ENCODE measurements at regions not wholly inside any gene's neighbourhood (a gene's known extent, or its start where the extent isn't known, plus 50 kb on each side); places are given as distances from the start of the nearest gene placed in this dataset.

DNA sequence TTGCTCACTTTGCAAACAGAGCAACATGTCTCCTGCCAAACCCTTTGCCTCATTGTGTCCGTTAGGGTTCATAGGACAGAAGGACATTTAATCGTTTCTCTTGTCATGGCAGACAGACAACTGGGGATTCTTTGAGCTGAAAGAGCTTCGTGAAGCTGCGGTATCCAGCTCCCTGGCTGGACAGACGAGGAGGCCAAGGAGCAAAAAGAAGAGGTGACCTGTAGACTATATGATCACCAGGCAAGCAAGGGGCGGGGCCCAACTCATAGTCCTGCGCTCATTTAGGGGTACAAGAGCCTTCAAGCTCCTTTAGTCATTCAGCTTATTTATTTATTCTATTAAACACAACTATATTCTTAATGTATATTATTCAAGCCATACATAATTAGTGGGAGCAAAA lies 66.8 kb upstream of the VRK1 start:
- Mint-ChIP-seq H3K27ac (no peak overlapping the region), H3K9me3 (no peaks in the 10 kb centered on the region), H3K4me1 (no peaks in the 10 kb centered on the region), H3K4me3 (no peak overlapping the region), H3K27me3 (ENCODE audit: insufficient read depth, low read depth, poor library complexity) (peaks cover 2% of the 10 kb centered on the region), H3K36me3 (ENCODE audit: low read depth) (no peaks in the 10 kb centered on the region)
- Histone ChIP-seq H3K4me2 (no peak overlapping the region), H4K20me1 (replicated peaks; ENCODE audit: insufficient read depth) (no peaks in the 10 kb centered on the region), H3K36me3 (ENCODE audit: insufficient read depth) (no peaks in the 10 kb centered on the region), H3K79me2 (replicated peaks; ENCODE audit: insufficient read depth) (no peaks in the 10 kb centered on the region), H3K27me3 (ENCODE audit: insufficient read depth) (no peaks in the 10 kb centered on the region), H3K9me2 (ENCODE audit: insufficient read depth) (no peaks in the 10 kb centered on the region), H3F3A (replicated peaks; ENCODE audit: low read depth) (no peaks in the 10 kb centered on the region), H3K4me1 (ENCODE audit: insufficient read depth) (no peaks in the 10 kb centered on the region), H2AFZ (0 out of 2 replicates have a peak overlapping the region, but pooled peaks have one; percentile 32), H3K27ac (ENCODE audit: low read depth) (no peak overlapping the region), H3K4me3 (no peak overlapping the region)
- DNase-seq (ENCODE audit: low spot score) (no peak), ATAC-seq (no peak)
- TF ChIP-seq, protein P1, sequence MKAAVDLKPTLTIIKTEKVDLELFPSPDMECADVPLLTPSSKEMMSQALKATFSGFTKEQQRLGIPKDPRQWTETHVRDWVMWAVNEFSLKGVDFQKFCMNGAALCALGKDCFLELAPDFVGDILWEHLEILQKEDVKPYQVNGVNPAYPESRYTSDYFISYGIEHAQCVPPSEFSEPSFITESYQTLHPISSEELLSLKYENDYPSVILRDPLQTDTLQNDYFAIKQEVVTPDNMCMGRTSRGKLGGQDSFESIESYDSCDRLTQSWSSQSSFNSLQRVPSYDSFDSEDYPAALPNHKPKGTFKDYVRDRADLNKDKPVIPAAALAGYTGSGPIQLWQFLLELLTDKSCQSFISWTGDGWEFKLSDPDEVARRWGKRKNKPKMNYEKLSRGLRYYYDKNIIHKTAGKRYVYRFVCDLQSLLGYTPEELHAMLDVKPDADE (IDR thresholded peaks at IDR 0.05): no peak
- TF ChIP-seq, protein P2, sequence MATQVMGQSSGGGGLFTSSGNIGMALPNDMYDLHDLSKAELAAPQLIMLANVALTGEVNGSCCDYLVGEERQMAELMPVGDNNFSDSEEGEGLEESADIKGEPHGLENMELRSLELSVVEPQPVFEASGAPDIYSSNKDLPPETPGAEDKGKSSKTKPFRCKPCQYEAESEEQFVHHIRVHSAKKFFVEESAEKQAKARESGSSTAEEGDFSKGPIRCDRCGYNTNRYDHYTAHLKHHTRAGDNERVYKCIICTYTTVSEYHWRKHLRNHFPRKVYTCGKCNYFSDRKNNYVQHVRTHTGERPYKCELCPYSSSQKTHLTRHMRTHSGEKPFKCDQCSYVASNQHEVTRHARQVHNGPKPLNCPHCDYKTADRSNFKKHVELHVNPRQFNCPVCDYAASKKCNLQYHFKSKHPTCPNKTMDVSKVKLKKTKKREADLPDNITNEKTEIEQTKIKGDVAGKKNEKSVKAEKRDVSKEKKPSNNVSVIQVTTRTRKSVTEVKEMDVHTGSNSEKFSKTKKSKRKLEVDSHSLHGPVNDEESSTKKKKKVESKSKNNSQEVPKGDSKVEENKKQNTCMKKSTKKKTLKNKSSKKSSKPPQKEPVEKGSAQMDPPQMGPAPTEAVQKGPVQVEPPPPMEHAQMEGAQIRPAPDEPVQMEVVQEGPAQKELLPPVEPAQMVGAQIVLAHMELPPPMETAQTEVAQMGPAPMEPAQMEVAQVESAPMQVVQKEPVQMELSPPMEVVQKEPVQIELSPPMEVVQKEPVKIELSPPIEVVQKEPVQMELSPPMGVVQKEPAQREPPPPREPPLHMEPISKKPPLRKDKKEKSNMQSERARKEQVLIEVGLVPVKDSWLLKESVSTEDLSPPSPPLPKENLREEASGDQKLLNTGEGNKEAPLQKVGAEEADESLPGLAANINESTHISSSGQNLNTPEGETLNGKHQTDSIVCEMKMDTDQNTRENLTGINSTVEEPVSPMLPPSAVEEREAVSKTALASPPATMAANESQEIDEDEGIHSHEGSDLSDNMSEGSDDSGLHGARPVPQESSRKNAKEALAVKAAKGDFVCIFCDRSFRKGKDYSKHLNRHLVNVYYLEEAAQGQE (IDR thresholded peaks at IDR 0.05; ENCODE audit: unreplicated experiment): no peak
- no peak for TF ChIP-seq ZNF331 (CRISPR knock-in tag; IDR thresholded peaks at IDR 0.05; ENCODE audit: low read depth)
- TF ChIP-seq, protein P3, sequence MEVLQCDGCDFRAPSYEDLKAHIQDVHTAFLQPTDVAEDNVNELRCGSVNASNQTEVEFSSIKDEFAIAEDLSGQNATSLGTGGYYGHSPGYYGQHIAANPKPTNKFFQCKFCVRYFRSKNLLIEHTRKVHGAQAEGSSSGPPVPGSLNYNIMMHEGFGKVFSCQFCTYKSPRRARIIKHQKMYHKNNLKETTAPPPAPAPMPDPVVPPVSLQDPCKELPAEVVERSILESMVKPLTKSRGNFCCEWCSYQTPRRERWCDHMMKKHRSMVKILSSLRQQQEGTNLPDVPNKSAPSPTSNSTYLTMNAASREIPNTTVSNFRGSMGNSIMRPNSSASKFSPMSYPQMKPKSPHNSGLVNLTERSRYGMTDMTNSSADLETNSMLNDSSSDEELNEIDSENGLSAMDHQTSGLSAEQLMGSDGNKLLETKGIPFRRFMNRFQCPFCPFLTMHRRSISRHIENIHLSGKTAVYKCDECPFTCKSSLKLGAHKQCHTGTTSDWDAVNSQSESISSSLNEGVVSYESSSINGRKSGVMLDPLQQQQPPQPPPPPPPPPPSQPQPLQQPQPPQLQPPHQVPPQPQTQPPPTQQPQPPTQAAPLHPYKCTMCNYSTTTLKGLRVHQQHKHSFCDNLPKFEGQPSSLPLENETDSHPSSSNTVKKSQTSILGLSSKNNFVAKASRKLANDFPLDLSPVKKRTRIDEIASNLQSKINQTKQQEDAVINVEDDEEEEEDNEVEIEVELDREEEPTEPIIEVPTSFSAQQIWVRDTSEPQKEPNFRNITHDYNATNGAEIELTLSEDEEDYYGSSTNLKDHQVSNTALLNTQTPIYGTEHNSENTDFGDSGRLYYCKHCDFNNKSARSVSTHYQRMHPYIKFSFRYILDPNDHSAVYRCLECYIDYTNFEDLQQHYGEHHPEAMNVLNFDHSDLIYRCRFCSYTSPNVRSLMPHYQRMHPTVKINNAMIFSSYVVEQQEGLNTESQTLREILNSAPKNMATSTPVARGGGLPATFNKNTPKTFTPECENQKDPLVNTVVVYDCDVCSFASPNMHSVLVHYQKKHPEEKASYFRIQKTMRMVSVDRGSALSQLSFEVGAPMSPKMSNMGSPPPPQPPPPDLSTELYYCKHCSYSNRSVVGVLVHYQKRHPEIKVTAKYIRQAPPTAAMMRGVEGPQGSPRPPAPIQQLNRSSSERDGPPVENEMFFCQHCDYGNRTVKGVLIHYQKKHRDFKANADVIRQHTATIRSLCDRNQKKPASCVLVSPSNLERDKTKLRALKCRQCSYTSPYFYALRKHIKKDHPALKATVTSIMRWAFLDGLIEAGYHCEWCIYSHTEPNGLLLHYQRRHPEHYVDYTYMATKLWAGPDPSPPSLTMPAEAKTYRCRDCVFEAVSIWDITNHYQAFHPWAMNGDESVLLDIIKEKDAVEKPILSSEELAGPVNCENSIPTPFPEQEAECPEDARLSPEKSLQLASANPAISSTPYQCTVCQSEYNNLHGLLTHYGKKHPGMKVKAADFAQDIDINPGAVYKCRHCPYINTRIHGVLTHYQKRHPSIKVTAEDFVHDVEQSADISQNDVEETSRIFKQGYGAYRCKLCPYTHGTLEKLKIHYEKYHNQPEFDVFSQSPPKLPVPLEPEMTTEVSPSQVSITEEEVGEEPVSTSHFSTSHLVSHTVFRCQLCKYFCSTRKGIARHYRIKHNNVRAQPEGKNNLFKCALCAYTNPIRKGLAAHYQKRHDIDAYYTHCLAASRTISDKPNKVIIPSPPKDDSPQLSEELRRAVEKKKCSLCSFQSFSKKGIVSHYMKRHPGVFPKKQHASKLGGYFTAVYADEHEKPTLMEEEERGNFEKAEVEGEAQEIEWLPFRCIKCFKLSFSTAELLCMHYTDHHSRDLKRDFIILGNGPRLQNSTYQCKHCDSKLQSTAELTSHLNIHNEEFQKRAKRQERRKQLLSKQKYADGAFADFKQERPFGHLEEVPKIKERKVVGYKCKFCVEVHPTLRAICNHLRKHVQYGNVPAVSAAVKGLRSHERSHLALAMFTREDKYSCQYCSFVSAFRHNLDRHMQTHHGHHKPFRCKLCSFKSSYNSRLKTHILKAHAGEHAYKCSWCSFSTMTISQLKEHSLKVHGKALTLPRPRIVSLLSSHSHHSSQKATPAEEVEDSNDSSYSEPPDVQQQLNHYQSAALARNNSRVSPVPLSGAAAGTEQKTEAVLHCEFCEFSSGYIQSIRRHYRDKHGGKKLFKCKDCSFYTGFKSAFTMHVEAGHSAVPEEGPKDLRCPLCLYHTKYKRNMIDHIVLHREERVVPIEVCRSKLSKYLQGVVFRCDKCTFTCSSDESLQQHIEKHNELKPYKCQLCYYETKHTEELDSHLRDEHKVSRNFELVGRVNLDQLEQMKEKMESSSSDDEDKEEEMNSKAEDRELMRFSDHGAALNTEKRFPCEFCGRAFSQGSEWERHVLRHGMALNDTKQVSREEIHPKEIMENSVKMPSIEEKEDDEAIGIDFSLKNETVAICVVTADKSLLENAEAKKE (CRISPR knock-in tag; IDR thresholded peaks at IDR 0.05): no peak
- no peak for TF ChIP-seq ZNF114 (CRISPR knock-in tag; IDR thresholded peaks at IDR 0.05)
- no peak for TF ChIP-seq STAT1 (IDR thresholded peaks at IDR 0.05; ENCODE audit: unreplicated experiment)
- TF ChIP-seq CREB1 (CRISPR knock-in tag; IDR thresholded peaks at IDR 0.05; ENCODE audit: low read depth): no peak
- TF ChIP-seq EZH2phosphoT487 (IDR thresholded peaks at IDR 0.05; ENCODE audit: unreplicated experiment): no peak
- TF ChIP-seq JUNB (IDR thresholded peaks at IDR 0.05; ENCODE audit: unreplicated experiment): no peak
- TF ChIP-seq NANOG (IDR thresholded peaks at IDR 0.05; ENCODE audit: borderline replicate concordance): no peak
- no peak for TF ChIP-seq POLR2AphosphoS5 (IDR thresholded peaks at IDR 0.05; ENCODE audit: low read depth)
- no peak for TF ChIP-seq EZH2 (IDR thresholded peaks at IDR 0.05; ENCODE audit: low read depth, unreplicated experiment)
- TF ChIP-seq CTCF (conservative IDR thresholded peaks at IDR 0.05; ENCODE audit: low read depth in 2 of 2): no peak

All from GM23338 (cell line).